ENCODE measurements at regions not wholly inside any gene's neighbourhood (a gene's known extent, or its start where the extent isn't known, plus 50 kb on each side); places are given as distances from the start of the nearest gene placed in this dataset.

GRCh38 chr20:17043323-17043722 is 183.5 kb upstream of the PCSK2 start:
- peaks cover 1% of the 10 kb centered on the region for H3K9me3 Mint-ChIP-seq
- H3K27me3 Mint-ChIP-seq = no peaks in the 10 kb centered on the region
- no peak for DNase-seq
- H3K4me1 Mint-ChIP-seq = no peaks in the 10 kb centered on the region
- no peak overlapping the region for H3K4me3 Mint-ChIP-seq
- H3K27ac Mint-ChIP-seq = no peak overlapping the region
- no peaks in the 10 kb centered on the region for H3K36me3 Mint-ChIP-seq

- Mint-ChIP-seq H3K27me3 (no peaks in the 10 kb centered on the region), H3K36me3 (no peaks in the 10 kb centered on the region), H3K4me3 (no peak overlapping the region)
Measured at GRCh38 chr20:17044891-17045290, 181.9 kb upstream of the PCSK2 start.

GRCh38 chr20:17059465-17059864 is 167.4 kb upstream of the PCSK2 start:
- no peaks in the 10 kb centered on the region for H3K36me3 Mint-ChIP-seq
- peaks cover 9% of the 10 kb centered on the region for H3K9me3 Mint-ChIP-seq
- no peak for DNase-seq
- peaks cover 3% of the 10 kb centered on the region for H3K27me3 Mint-ChIP-seq
- H3K27ac Mint-ChIP-seq = no peak overlapping the region
- no peaks in the 10 kb centered on the region for H3K4me1 Mint-ChIP-seq
- H3K4me3 Mint-ChIP-seq = no peak overlapping the region

More at GRCh38 chr20:17044891-17045290, 181.9 kb upstream of the PCSK2 start:
- Mint-ChIP-seq H3K9me3 (peaks cover 1% of the 10 kb centered on the region), H3K27ac (no peak overlapping the region), H3K4me1 (no peaks in the 10 kb centered on the region)
- DNase-seq = no peak

- Mint-ChIP-seq H3K27me3 (peaks cover 3% of the 10 kb centered on the region), H3K4me3 (no peak overlapping the region), H3K36me3 (no peaks in the 10 kb centered on the region), H3K9me3 (peaks cover 7% of the 10 kb centered on the region), H3K4me1 (no peaks in the 10 kb centered on the region), H3K27ac (no peak overlapping the region)
- no peak for DNase-seq
Measured at GRCh38 chr20:17061715-17062114, 165.1 kb upstream of the PCSK2 start.

GRCh38 chr20:17062712-17063111 is 164.1 kb upstream of the PCSK2 start:
- no peak for DNase-seq
- peaks cover 3% of the 10 kb centered on the region for H3K27me3 Mint-ChIP-seq
- no peaks in the 10 kb centered on the region for H3K4me1 Mint-ChIP-seq
- no peaks in the 10 kb centered on the region for H3K36me3 Mint-ChIP-seq
- H3K9me3 Mint-ChIP-seq = peaks cover 4% of the 10 kb centered on the region
- H3K4me3 Mint-ChIP-seq = no peak overlapping the region
- H3K27ac Mint-ChIP-seq = no peak overlapping the region

GRCh38 chr20:17066902-17067301 is 159.9 kb upstream of the PCSK2 start:
- H3K27ac Mint-ChIP-seq = no peak overlapping the region
- H3K4me3 Mint-ChIP-seq = no peak overlapping the region
- peaks cover 3% of the 10 kb centered on the region for H3K27me3 Mint-ChIP-seq
- H3K4me1 Mint-ChIP-seq = no peaks in the 10 kb centered on the region
- peaks cover 4% of the 10 kb centered on the region for H3K9me3 Mint-ChIP-seq
- no peaks in the 10 kb centered on the region for H3K36me3 Mint-ChIP-seq
- no peak for DNase-seq

GRCh38 chr20:17068084-17068711 is 158.6 kb upstream of the PCSK2 start:
- DNase-seq = no peak
- Mint-ChIP-seq H3K4me1 (no peaks in the 10 kb centered on the region), H3K9me3 (peaks cover 1% of the 10 kb centered on the region), H3K4me3 (no peak overlapping the region), H3K27me3 (no peaks in the 10 kb centered on the region), H3K27ac (no peak overlapping the region), H3K36me3 (no peaks in the 10 kb centered on the region)

GRCh38 chr20:17077030-17077429 is 149.8 kb upstream of the PCSK2 start:
- no peaks in the 10 kb centered on the region for H3K4me1 Mint-ChIP-seq
- H3K27me3 Mint-ChIP-seq = no peaks in the 10 kb centered on the region
- no peak overlapping the region for H3K4me3 Mint-ChIP-seq
- no peak overlapping the region for H3K27ac Mint-ChIP-seq
- H3K36me3 Mint-ChIP-seq = no peaks in the 10 kb centered on the region
- no peak for DNase-seq
- no peaks in the 10 kb centered on the region for H3K9me3 Mint-ChIP-seq

GRCh38 chr20:17083738-17084137 is 143.1 kb upstream of the PCSK2 start:
- H3K27ac Mint-ChIP-seq = no peak overlapping the region

GRCh38 chr20:17084909-17085308 is 141.9 kb upstream of the PCSK2 start:
- peaks cover 3% of the 10 kb centered on the region for H3K9me3 Mint-ChIP-seq
- no peaks in the 10 kb centered on the region for H3K27me3 Mint-ChIP-seq
- H3K27ac Mint-ChIP-seq = no peak overlapping the region
- no peaks in the 10 kb centered on the region for H3K36me3 Mint-ChIP-seq
- H3K4me1 Mint-ChIP-seq = no peaks in the 10 kb centered on the region
- no peak overlapping the region for H3K4me3 Mint-ChIP-seq
- DNase-seq = no peak

More at GRCh38 chr20:17083738-17084137, 143.1 kb upstream of the PCSK2 start:
- Mint-ChIP-seq H3K36me3 (no peaks in the 10 kb centered on the region), H3K4me1 (no peaks in the 10 kb centered on the region), H3K9me3 (peaks cover 3% of the 10 kb centered on the region), H3K4me3 (no peak overlapping the region), H3K27me3 (no peaks in the 10 kb centered on the region)
- no peak for DNase-seq

- no peak overlapping the region for H3K4me3 Mint-ChIP-seq
- no peaks in the 10 kb centered on the region for H3K9me3 Mint-ChIP-seq
- H3K27ac Mint-ChIP-seq = no peak overlapping the region
- DNase-seq = no peak
- no peaks in the 10 kb centered on the region for H3K36me3 Mint-ChIP-seq
- H3K4me1 Mint-ChIP-seq = no peaks in the 10 kb centered on the region
- H3K27me3 Mint-ChIP-seq = no peaks in the 10 kb centered on the region
Measured at GRCh38 chr20:17093782-17094181, 133.1 kb upstream of the PCSK2 start.

- H3K4me3 Mint-ChIP-seq = no peak overlapping the region
Measured at GRCh38 chr20:17097603-17098002, 129.2 kb upstream of the PCSK2 start.

GRCh38 chr20:17100506-17100905 is 126.3 kb upstream of the PCSK2 start:
- no peak for DNase-seq
- Mint-ChIP-seq H3K36me3 (no peaks in the 10 kb centered on the region), H3K4me3 (no peak overlapping the region), H3K27ac (no peak overlapping the region), H3K27me3 (no peaks in the 10 kb centered on the region), H3K4me1 (no peaks in the 10 kb centered on the region), H3K9me3 (no peaks in the 10 kb centered on the region)

More at GRCh38 chr20:17097603-17098002, 129.2 kb upstream of the PCSK2 start:
- H3K27ac Mint-ChIP-seq = no peak overlapping the region
- H3K27me3 Mint-ChIP-seq = no peaks in the 10 kb centered on the region
- DNase-seq = no peak
- no peaks in the 10 kb centered on the region for H3K9me3 Mint-ChIP-seq
- H3K4me1 Mint-ChIP-seq = no peaks in the 10 kb centered on the region
- H3K36me3 Mint-ChIP-seq = no peaks in the 10 kb centered on the region

GRCh38 chr20:17107127-17107526 is 119.7 kb upstream of the PCSK2 start:
- no peaks in the 10 kb centered on the region for H3K4me1 Mint-ChIP-seq
- H3K27ac Mint-ChIP-seq = no peak overlapping the region
- H3K36me3 Mint-ChIP-seq = no peaks in the 10 kb centered on the region
- H3K27me3 Mint-ChIP-seq = no peaks in the 10 kb centered on the region
- DNase-seq = no peak
- peaks cover 1% of the 10 kb centered on the region for H3K9me3 Mint-ChIP-seq
- H3K4me3 Mint-ChIP-seq = no peak overlapping the region

GRCh38 chr20:17108896-17109295 is 117.9 kb upstream of the PCSK2 start:
- H3K36me3 Mint-ChIP-seq = no peaks in the 10 kb centered on the region
- H3K4me1 Mint-ChIP-seq = no peaks in the 10 kb centered on the region
- no peak overlapping the region for H3K4me3 Mint-ChIP-seq
- peaks cover 2% of the 10 kb centered on the region for H3K9me3 Mint-ChIP-seq
- no peak for DNase-seq
- H3K27me3 Mint-ChIP-seq = no peaks in the 10 kb centered on the region
- no peak overlapping the region for H3K27ac Mint-ChIP-seq

- no peak for DNase-seq
- Mint-ChIP-seq H3K4me3 (no peak overlapping the region), H3K27me3 (no peaks in the 10 kb centered on the region), H3K4me1 (no peaks in the 10 kb centered on the region), H3K9me3 (peaks cover 2% of the 10 kb centered on the region), H3K27ac (no peak overlapping the region), H3K36me3 (no peaks in the 10 kb centered on the region)
Measured at GRCh38 chr20:17109307-17109706, 117.5 kb upstream of the PCSK2 start.
